GM18858 (cell line): ENCODE measurements at regions not wholly inside any gene's neighbourhood (a gene's known extent, or its start where the extent isn't known, plus 50 kb on each side); places are given as distances from the start of the nearest gene placed in this dataset.
"Not testable (repeated sequence)": the region's sequence is repeated elsewhere in the genome, so short reads cannot be mapped to it uniquely, and the experiment has no call there.

ENCODE experiments used
- ATAC-seq: cut with Tn5 transposase; IDR thresholded peaks from one replicate; pipeline ENCODE4 v1.9.1; 2021; ENCODE audit not compliant: unreplicated experiment

GRCh38 chr1:200496937-200497336 lies 87.1 kb upstream of the ZNF281 start:
- no peak for ATAC-seq

GRCh38 chr1:200495901-200496300 lies 86.1 kb upstream of the ZNF281 start:
- no peak for ATAC-seq

- no peak for ATAC-seq
These were observed 83.5 kb upstream of the ZNF281 start for GRCh38 chr1:200493344-200493743.

GRCh38 chr1:200491103-200491502 lies 81.3 kb upstream of the ZNF281 start:
- no peak for ATAC-seq

GRCh38 chr1:200490183-200490582 lies 80.3 kb upstream of the ZNF281 start:
- no peak for ATAC-seq

- ATAC-seq, result peak; percentile 54
These were observed 78.7 kb upstream of the ZNF281 start for GRCh38 chr1:200488375-200489165.

GRCh38 chr1:200487650-200488049 lies 77.8 kb upstream of the ZNF281 start:
- no peak for ATAC-seq

- ATAC-seq, result no peak
These were observed 76.8 kb upstream of the ZNF281 start for GRCh38 chr1:200486634-200487033.

GRCh38 chr1:200484438-200484946 lies 74.7 kb upstream of the ZNF281 start:
- not testable (repeated sequence) for ATAC-seq

- ATAC-seq, result peak; percentile 100
These were observed 73.8 kb upstream of the ZNF281 start for GRCh38 chr1:200483491-200484143.

GRCh38 chr1:200480964-200481363 lies 71.1 kb upstream of the ZNF281 start:
- ATAC-seq, result no peak

- no peak for ATAC-seq
These were observed 70.0 kb upstream of the ZNF281 start for GRCh38 chr1:200479816-200480215.

GRCh38 chr1:200478945-200479558 lies 69.2 kb upstream of the ZNF281 start:
- no peak for ATAC-seq

GRCh38 chr1:200478239-200478623 lies 68.4 kb upstream of the ZNF281 start:
- no peak for ATAC-seq

- no peak for ATAC-seq
These were observed 64.8 kb upstream of the ZNF281 start for GRCh38 chr1:200474633-200475032.

GRCh38 chr1:200473698-200474371 lies 64.0 kb upstream of the ZNF281 start:
- ATAC-seq, result peak; percentile 80

GRCh38 chr1:200471739-200472138 lies 61.9 kb upstream of the ZNF281 start:
- no peak for ATAC-seq

- no peak for ATAC-seq
These were observed 58.6 kb upstream of the ZNF281 start for GRCh38 chr1:200468264-200469001.

- ATAC-seq, result no peak
These were observed 55.1 kb upstream of the ZNF281 start for GRCh38 chr1:200464784-200465400.
